ENCODE measurements at regions not wholly inside any gene's neighbourhood (a gene's known extent, or its start where the extent isn't known, plus 50 kb on each side); places are given as distances from the start of the nearest gene placed in this dataset.
"Not testable (repeated sequence)": the region's sequence is repeated elsewhere in the genome, so short reads cannot be mapped to it uniquely, and the experiment has no call there.

DNA sequence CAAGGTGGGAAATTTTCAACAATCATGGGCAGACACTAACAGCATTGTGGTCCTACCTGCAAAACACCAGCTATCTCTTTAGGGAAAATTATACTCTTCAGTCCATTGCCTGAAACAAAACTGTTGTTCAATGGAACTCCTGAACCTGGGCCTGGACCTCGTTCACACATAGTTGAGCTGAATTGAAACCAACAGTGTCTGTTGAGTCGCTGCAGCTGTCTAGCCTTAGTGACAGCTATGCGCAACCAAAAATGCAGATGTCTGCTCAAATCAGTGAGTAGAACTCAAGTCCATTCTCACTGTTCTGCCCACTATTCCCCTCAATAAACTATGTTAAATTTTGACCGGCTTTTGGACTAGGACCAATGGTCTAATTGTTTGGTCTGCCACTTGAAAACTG is 286.2 kb downstream of the TFAP2A start:
- no peak for DNase-seq (ENCODE audit: low read depth, low spot score)

- DNase-seq (ENCODE audit: low read depth, low spot score), result no peak
These were observed 292.7 kb downstream of the TFAP2A start for GRCh38 chr6:10122164-10122563.

- DNase-seq (ENCODE audit: low read depth, low spot score), result no peak
These were observed 301.9 kb downstream of the TFAP2A start for GRCh38 chr6:10112871-10113549.

GRCh38 chr6:10111975-10112374 is 302.9 kb downstream of the TFAP2A start:
- no peak for DNase-seq (ENCODE audit: low read depth, low spot score)

DNA sequence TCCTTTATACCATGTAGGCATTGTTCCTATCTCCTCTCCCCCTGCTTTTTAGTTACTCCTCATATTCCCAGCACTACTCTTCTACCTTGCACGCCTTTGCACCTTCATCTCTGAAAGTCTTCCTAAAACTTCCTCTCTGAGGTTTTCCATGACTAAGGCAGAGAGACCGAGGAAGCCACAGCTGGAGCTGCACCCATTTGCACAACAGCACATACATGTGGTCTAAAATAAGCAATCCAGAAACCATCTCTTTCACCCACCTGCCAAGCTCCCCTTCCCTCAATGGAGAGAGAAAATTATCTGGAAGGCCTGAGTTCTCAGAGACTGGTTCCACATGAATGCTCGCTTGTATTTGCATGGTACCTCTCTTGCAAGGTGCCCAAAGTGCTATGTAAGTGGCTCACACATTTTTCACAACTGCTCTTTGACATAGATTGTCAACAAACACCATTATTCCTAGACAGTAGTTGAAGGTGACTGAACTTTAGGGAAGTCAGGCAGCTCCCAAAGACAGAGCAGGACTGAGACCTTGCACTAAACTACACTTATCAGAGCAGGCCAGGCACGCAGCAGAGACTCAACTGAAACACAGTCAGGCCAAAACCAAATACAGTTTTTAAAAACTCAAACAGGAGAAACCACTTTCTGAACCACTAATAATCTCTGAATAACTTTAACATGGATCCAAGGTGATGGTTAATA is 313.2 kb downstream of the TFAP2A start:
- no peak for DNase-seq (ENCODE audit: low read depth, low spot score)

GRCh38 chr6:10099529-10100140 is 315.2 kb downstream of the TFAP2A start:
- DNase-seq (ENCODE audit: low read depth, low spot score), result no peak

GRCh38 chr6:10098756-10099528 is 315.9 kb downstream of the TFAP2A start:
- DNase-seq (ENCODE audit: low read depth, low spot score), result no peak

GRCh38 chr6:10093282-10093681 is 321.6 kb downstream of the TFAP2A start:
- no peak for DNase-seq (ENCODE audit: low read depth, low spot score)

GRCh38 chr6:10084111-10084986 is 330.5 kb downstream of the TFAP2A start:
- no peak for DNase-seq (ENCODE audit: low read depth, low spot score)

DNA sequence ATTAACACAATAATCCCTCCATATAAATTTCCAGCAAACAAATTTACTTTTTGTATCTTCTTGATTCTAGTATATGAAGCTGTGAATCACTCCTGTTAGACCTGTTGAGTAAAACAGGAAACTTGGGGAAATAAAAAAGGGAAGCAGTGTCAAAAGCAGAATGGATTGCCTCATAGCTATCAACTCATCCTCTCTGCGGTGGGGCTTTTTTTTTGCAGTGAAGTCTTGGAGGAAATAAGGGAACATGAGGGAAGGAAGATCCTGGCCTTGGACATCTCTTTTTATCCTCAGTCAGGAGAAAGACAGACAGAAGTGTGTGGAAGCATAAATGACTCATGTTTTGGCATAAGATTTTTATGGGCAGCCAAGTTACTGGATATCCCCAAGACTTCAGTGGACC is 332.5 kb downstream of the TFAP2A start:
- no peak for DNase-seq (ENCODE audit: low read depth, low spot score)

GRCh38 chr6:10081957-10082356 is 332.9 kb downstream of the TFAP2A start:
- no peak for DNase-seq (ENCODE audit: low read depth, low spot score)

DNA sequence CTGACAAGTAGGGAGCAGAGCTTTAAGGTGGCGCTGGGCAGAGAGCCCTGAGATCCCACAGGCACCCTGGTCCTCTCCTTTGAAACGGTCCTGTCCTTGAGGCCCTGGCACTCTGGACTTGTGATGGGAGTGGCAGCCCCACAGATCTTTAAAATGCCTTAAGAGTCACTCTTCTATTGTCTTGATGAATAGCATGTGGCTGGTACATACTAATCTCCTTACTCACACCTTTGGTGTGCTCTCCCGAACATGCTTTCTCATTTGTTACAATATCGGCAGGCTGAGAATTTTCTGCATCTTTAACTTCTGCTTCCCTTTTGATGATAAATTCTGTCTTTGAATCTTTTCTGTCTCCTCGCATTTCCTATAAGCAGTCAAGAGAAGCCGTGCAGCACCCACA is 333.8 kb downstream of the TFAP2A start:
- DNase-seq (ENCODE audit: low read depth, low spot score), result no peak

- DNase-seq (ENCODE audit: low read depth, low spot score), result no peak
These were observed 334.3 kb downstream of the TFAP2A start for GRCh38 chr6:10080561-10080960.

DNA sequence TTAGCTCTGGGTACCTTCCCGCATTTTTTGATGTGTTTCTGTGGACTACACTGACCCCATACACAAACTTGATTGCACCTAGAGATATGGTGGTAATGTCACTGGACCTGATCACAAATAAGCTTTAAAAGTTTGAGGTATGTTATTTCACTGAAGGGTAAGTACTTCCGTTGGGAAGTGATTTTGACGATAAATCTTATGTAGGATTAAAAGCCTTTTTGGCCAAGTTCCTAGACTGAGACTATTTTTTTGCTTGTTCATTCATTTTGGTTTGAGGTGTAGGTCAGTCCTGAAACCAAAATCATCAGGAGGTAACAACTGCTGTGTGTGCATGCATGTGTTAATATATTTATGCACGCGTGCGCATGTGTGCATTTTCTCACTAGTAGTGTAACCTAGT is 336.3 kb downstream of the TFAP2A start:
- DNase-seq (ENCODE audit: low read depth, low spot score), result no peak

- not testable (repeated sequence) for DNase-seq (ENCODE audit: low read depth, low spot score)
These were observed 340.1 kb downstream of the TFAP2A start for GRCh38 chr6:10074726-10075125.

DNA sequence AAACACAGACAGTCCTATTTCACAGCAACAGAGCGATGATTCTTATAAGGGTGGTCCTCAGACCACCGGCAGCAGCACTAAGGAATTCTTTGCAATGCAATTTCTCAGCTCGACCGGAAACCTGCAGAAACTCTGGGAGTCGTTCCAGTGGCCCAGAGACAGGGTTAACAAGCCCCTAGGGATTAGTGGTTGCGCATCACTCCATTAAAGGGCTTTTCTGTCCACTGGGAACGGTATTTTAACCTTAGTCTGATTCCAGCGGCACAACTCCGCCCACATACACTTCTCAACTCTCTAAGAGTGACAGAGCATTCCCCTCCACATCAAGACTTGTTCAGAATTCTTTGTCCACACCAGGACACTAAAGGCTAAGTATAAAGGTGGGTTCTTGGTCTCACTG is 341.5 kb downstream of the TFAP2A start:
- DNase-seq (ENCODE audit: low read depth, low spot score), result no peak

- no peak for DNase-seq (ENCODE audit: low read depth, low spot score)
These were observed 343.1 kb downstream of the TFAP2A start for GRCh38 chr6:10071631-10072220.

DNA sequence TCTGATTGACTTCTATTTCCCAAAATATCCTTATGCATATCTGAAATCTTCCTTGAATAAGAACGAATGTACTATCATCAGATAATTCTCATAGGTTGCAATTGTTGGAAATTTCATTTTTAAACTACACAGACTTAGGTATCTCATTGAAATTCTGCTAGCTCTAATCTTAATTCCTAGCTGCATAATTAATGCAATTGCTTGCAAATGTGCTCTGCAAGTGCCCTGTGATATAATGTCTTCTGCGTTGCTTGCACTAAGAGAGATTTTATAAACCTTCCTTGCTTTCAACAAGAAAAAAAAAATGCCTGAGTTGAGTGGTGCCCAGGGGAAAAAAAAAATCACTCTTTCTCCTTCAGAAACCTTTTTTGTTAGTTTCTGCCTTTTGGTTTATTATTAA is 354.9 kb downstream of the TFAP2A start:
- no peak for DNase-seq (ENCODE audit: low read depth, low spot score)

DNA sequence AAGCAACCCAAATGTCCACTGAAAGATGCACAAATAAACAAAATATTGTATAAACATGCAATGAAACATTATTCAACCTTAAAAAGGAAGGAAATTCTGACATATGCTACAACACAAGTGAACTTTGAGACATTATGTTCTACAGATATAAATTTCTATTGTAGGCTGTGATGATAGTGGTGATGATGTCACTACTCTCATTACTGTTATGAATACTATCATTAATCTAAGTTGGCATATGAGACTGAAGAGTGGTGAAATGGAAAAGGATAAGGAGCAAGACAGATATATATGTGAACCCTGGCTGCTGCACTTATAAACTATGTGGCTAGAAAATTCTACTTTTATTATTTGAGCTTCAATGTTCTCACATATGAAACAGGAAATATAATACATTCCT is 360.2 kb downstream of the TFAP2A start:
- DNase-seq (ENCODE audit: low read depth, low spot score), result no peak

- DNase-seq (ENCODE audit: low read depth, low spot score), result no peak
These were observed 363.6 kb downstream of the TFAP2A start for GRCh38 chr6:10051283-10051682.
